ENCODE measurements at regions not wholly inside any gene's neighbourhood (a gene's known extent, or its start where the extent isn't known, plus 50 kb on each side); places are given as distances from the start of the nearest gene placed in this dataset.

- TF ChIP-seq, protein P1, sequence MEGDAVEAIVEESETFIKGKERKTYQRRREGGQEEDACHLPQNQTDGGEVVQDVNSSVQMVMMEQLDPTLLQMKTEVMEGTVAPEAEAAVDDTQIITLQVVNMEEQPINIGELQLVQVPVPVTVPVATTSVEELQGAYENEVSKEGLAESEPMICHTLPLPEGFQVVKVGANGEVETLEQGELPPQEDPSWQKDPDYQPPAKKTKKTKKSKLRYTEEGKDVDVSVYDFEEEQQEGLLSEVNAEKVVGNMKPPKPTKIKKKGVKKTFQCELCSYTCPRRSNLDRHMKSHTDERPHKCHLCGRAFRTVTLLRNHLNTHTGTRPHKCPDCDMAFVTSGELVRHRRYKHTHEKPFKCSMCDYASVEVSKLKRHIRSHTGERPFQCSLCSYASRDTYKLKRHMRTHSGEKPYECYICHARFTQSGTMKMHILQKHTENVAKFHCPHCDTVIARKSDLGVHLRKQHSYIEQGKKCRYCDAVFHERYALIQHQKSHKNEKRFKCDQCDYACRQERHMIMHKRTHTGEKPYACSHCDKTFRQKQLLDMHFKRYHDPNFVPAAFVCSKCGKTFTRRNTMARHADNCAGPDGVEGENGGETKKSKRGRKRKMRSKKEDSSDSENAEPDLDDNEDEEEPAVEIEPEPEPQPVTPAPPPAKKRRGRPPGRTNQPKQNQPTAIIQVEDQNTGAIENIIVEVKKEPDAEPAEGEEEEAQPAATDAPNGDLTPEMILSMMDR (IDR thresholded peaks at IDR 0.05) = no peak
- DNase-seq = no peak
- H3K27ac Mint-ChIP-seq = no peak overlapping the region
- Histone ChIP-seq H3K9me3 (ENCODE audit: control insufficient read depth in 1 of 2, insufficient read depth in 1 of 2, low read length in 2 of 2) (peaks cover 0 to 3% of the 10 kb centered on the region in 2 experiments), H3K27me3 (ENCODE audit: control insufficient read depth in 1 of 2, insufficient read depth in 2 of 2, low read length in 2 of 2) (no peaks in the 10 kb centered on the region), H3K4me1 (ENCODE audit: insufficient read depth, low read length) (no peaks in the 10 kb centered on the region), H3K4me3 (ENCODE audit: low read length) (no peak overlapping the region), H3K27ac (ENCODE audit: low read depth in 1 of 2, low read length in 2 of 2) (no peak overlapping the region), H3K36me3 (ENCODE audit: insufficient read depth, low read length) (no peaks in the 10 kb centered on the region)
- ChIA-PET CTCF (no interaction called here), POLR2A (no interaction called here)
- H3K9me3 Mint-ChIP-seq = peaks cover 10% of the 10 kb centered on the region
- no peaks in the 10 kb centered on the region for H3K36me3 Mint-ChIP-seq (ENCODE audit: low read depth)
- H3K4me3 Mint-ChIP-seq = no peak overlapping the region
- no peak for ATAC-seq (ENCODE audit: poor library complexity)
- peaks cover 4% of the 10 kb centered on the region for H3K27me3 Mint-ChIP-seq
- intact Hi-C loops (cut with DNase I, micrococcal nuclease) = no loop called here
- no peaks in the 10 kb centered on the region for H3K4me1 Mint-ChIP-seq (ENCODE audit: low read depth)
Observed at GRCh38 chr21:38183961-38184360, 72.8 kb upstream of the KCNJ15 start.

DNA sequence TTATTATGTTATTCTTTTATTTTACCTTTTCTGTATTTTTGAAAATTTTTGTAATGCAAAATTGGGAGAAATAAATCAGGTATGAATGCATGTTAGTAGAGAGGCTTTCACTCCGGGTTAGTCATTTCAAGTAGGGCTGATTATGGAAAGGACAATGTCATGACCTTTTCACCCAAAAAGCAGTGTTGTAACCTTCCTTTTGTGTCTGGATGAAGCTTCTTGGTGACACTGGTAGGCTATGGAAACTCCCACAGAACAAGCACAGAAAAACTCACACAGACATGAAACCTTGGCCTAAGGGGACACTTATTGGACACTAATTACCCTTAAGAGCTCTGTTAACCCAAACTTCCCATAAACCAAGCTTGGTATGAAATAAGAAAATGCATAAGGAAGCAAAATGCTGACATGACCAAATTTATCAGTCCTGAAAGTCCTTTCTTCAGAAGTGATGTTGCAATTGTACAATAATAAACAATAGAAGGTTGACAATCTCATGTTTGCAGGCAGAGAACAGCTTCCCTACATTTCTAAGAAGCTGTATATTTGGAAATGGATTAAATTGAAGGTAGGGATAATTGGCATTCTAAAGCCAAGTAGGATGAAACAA is 70.0 kb upstream of the KCNJ15 start:
- intact Hi-C loops (cut with DNase I, micrococcal nuclease) = no loop called here

DNA sequence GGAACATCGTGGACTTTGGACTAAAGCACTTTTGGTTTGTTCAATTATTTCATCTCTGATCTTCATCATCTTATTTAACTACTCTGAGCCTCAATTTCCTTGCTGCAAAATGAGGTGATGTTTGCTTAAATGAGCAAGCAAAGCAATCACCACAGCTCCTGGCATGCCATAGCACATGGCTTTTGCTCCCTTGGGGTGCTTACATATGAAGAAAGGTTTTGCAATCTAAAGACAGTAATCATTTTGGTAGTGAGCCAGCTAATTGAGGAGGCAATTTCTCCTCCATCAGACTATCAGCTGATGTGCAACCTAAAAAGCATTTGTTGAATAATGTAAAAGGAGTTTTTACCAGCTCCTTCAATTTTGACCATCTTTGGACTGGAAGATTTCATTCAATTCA is 68.8 kb upstream of the KCNJ15 start:
- Mint-ChIP-seq H3K4me3 (no peak overlapping the region), H3K4me1 (ENCODE audit: low read depth) (no peaks in the 10 kb centered on the region), H3K9me3 (peaks cover 10% of the 10 kb centered on the region), H3K36me3 (ENCODE audit: low read depth) (no peaks in the 10 kb centered on the region), H3K27me3 (no peaks in the 10 kb centered on the region), H3K27ac (no peak overlapping the region)
- no peak overlapping the region for H3K4me3 ChIP-seq (ENCODE audit: low read length)
- ChIA-PET POLR2A (no interaction called here), CTCF (no interaction called here)
- ATAC-seq (ENCODE audit: poor library complexity) = no peak
- H3K4me1 ChIP-seq (ENCODE audit: insufficient read depth, low read length) = no peaks in the 10 kb centered on the region
- TF ChIP-seq, protein P1 (IDR thresholded peaks at IDR 0.05) = no peak
- intact Hi-C loops (cut with DNase I, micrococcal nuclease) = no loop called here
- H3K9me3 ChIP-seq (ENCODE audit: control insufficient read depth in 1 of 2, insufficient read depth in 1 of 2, low read length in 2 of 2) = peaks cover 3 to 4% of the 10 kb centered on the region in 2 experiments
- no peak overlapping the region for H3K27ac ChIP-seq (ENCODE audit: low read depth in 1 of 2, low read length in 2 of 2)
- no peak for DNase-seq
- no peaks in the 10 kb centered on the region for H3K36me3 ChIP-seq (ENCODE audit: insufficient read depth, low read length)
- H3K27me3 ChIP-seq (ENCODE audit: control insufficient read depth in 1 of 2, insufficient read depth in 2 of 2, low read length in 2 of 2) = no peaks in the 10 kb centered on the region

More for the DNA sequence above, 70.0 kb upstream of the KCNJ15 start:
- ATAC-seq (ENCODE audit: poor library complexity) (no peak), DNase-seq (no peak)
- Histone ChIP-seq H3K36me3 (ENCODE audit: insufficient read depth, low read length) (no peaks in the 10 kb centered on the region), H3K4me3 (ENCODE audit: low read length) (no peak overlapping the region), H3K27me3 (ENCODE audit: control insufficient read depth in 1 of 2, insufficient read depth in 2 of 2, low read length in 2 of 2) (no peaks in the 10 kb centered on the region), H3K4me1 (ENCODE audit: insufficient read depth, low read length) (no peaks in the 10 kb centered on the region), H3K9me3 (ENCODE audit: control insufficient read depth in 1 of 2, insufficient read depth in 1 of 2, low read length in 2 of 2) (peaks cover 3 to 4% of the 10 kb centered on the region in 2 experiments), H3K27ac (ENCODE audit: low read depth in 1 of 2, low read length in 2 of 2) (no peak overlapping the region)
- H3K9me3 Mint-ChIP-seq = peaks cover 10% of the 10 kb centered on the region
- H3K36me3 Mint-ChIP-seq (ENCODE audit: low read depth) = no peaks in the 10 kb centered on the region
- H3K27ac Mint-ChIP-seq = no peak overlapping the region
- POLR2A ChIA-PET = no interaction called here
- H3K27me3 Mint-ChIP-seq = no peaks in the 10 kb centered on the region
- CTCF ChIA-PET = no interaction called here
- TF ChIP-seq, protein P1 (IDR thresholded peaks at IDR 0.05) = no peak
- no peaks in the 10 kb centered on the region for H3K4me1 Mint-ChIP-seq (ENCODE audit: low read depth)
- H3K4me3 Mint-ChIP-seq = no peak overlapping the region

Measured in CD4-positive, alpha-beta T cell (primary cell).